ENCODE measurements at regions not wholly inside any gene's neighbourhood (a gene's known extent, or its start where the extent isn't known, plus 50 kb on each side); places are given as distances from the start of the nearest gene placed in this dataset.

- no peak for TF ChIP-seq CTCF (IDR thresholded peaks at IDR 0.05)
- no peak for TF ChIP-seq POLR2A (IDR thresholded peaks at IDR 0.05)
Measured at GRCh38 chr1:83006271-83006670, 992.7 kb downstream of the TTLL7 start.
